PC-9 (cell line): ENCODE measurements at regions not wholly inside any gene's neighbourhood (a gene's known extent, or its start where the extent isn't known, plus 50 kb on each side); places are given as distances from the start of the nearest gene placed in this dataset.

Source experiments
- BruUV-seq: library from RNA; stranded (reverse); fragments of 400-500 nt; replicated peaks from 2 replicates; lab custom pipeline; 2021; lab: Mats Ljungman, UMichigan
- CTCF ChIA-PET: fragments of 300-600 bp; sonication (Branson Sonifier 250); formaldehyde crosslinking; loops from one replicate; lab custom pipeline; 2022; ENCODE audit warnings: antibody characterized with exemption; lab: Charles Lee
- POLR2A ChIA-PET: fragments of 300-600 bp; sonication (Branson Sonifier 250); formaldehyde crosslinking; loops from one replicate; lab custom pipeline; 2022; ENCODE audit warnings: antibody characterized with exemption; ENCODE audit not compliant: unreplicated experiment; lab: Charles Lee
- DNase-seq, 2 experiments: peaks; one replicate each; pipeline versions ENCODE4 v3.0.0 to v3.0.0-alpha.2; 2015 to 2022; ENCODE audit warnings: mixed read lengths in 1 of 2
- H2AFZ ChIP-seq: fragments of 200-600 bp; sonication (generic); 2 replicates; pipeline ENCODE4 v1.8.1; 2017; ENCODE audit warnings: antibody characterized with exemption
- H3F3A ChIP-seq: fragments of 200-600 bp; sonication (generic); 2 replicates; pipeline ENCODE4 v1.8.1; 2017; ENCODE audit warnings: antibody characterized with exemption, mild to moderate bottlenecking, low read depth; ENCODE audit not compliant: insufficient read depth
- H3K27ac ChIP-seq: fragments of 200-600 bp; sonication (generic); 2 replicates; pipeline ENCODE4 v1.6.1; 2016; ENCODE audit warnings: mixed run types
- H3K27me3 ChIP-seq: fragments of 200-600 bp; sonication (generic); 2 replicates; pipeline ENCODE4 v1.6.1; 2016; ENCODE audit warnings: low read depth, mixed run types; ENCODE audit not compliant: insufficient read depth
- H3K36me3 ChIP-seq: fragments of 200-600 bp; sonication (generic); 2 replicates; pipeline ENCODE4 v1.6.1; 2016; ENCODE audit warnings: low read depth, mixed run types
- H3K4me1 ChIP-seq: fragments of 200-600 bp; sonication (generic); replicated peaks from 2 replicates; pipeline ENCODE4 v1.6.1; 2016; ENCODE audit warnings: mixed run types; ENCODE audit not compliant: insufficient read depth
- H3K4me2 ChIP-seq: fragments of 200-600 bp; sonication (generic); 2 replicates; pipeline ENCODE4 v1.6.1; 2017; ENCODE audit warnings: mixed run types
- H3K4me3 ChIP-seq: fragments of 200-600 bp; sonication (generic); 2 replicates; pipeline ENCODE4 v1.6.1; 2016; ENCODE audit warnings: mixed run types
- H3K79me2 ChIP-seq: fragments of 200-600 bp; sonication (generic); 2 replicates; pipeline ENCODE4 v1.6.1; 2017; ENCODE audit warnings: low read depth, mixed run types
- H3K9me2 ChIP-seq: fragments of 200-600 bp; sonication (generic); 2 replicates; pipeline ENCODE4 v1.8.1; 2017; ENCODE audit warnings: mild to moderate bottlenecking; ENCODE audit not compliant: insufficient read depth
- H3K9me3 ChIP-seq: fragments of 200-600 bp; sonication (generic); 2 replicates; pipeline ENCODE4 v1.8.1; 2016; ENCODE audit warnings: low read depth; ENCODE audit not compliant: insufficient read depth
- H4K20me1 ChIP-seq: fragments of 200-600 bp; sonication (generic); 2 replicates; pipeline ENCODE4 v1.8.1; 2017; ENCODE audit not compliant: insufficient read depth
- EZH2 ChIP-seq: fragments of 200-600 bp; sonication (generic); IDR thresholded peaks from 2 replicates; pipeline ENCODE4 v1.8.0; 2017; ENCODE audit warnings: antibody characterized with exemption, low read depth
- intact Hi-C: fragments of 100-400 bp; cut with micrococcal nuclease; formaldehyde crosslinking; loops from one replicate; pipeline ENCODE4 v1.10.0; 2022; ENCODE audit not compliant: unreplicated experiment
- TF ChIP-seq, protein P1 (sequence below): fragments of 200-600 bp; sonication (generic); conservative IDR thresholded peaks from 2 replicates; pipeline ENCODE4 v1.6.1; 2017; ENCODE audit warnings: mixed run types, antibody characterized with exemption, mild to moderate bottlenecking, moderate library complexity

GRCh38 chrX:84721416-84721815, 219.2 kb upstream of the HDX start:
- Histone ChIP-seq H3K4me2 (no peak overlapping the region), H3K9me2 (no peaks in the 10 kb centered on the region), H3K4me1 (no peaks in the 10 kb centered on the region), H3K4me3 (no peak overlapping the region), H3F3A (no peaks in the 10 kb centered on the region), H3K36me3 (no peaks in the 10 kb centered on the region), H3K9me3 (no peaks in the 10 kb centered on the region), H4K20me1 (no peaks in the 10 kb centered on the region), H3K27me3 (no peaks in the 10 kb centered on the region), H2AFZ (no peak overlapping the region), H3K27ac (no peak overlapping the region), H3K79me2 (no peaks in the 10 kb centered on the region)
- ChIA-PET CTCF (no interaction called here), POLR2A (no interaction called here)
- intact Hi-C loops, result loop anchor here (10.0 kb wide), 1 partner anchor 183 kb away; no protein-coding TSS in a partner anchor
- no peak for TF ChIP-seq EZH2
- TF ChIP-seq, protein P1, sequence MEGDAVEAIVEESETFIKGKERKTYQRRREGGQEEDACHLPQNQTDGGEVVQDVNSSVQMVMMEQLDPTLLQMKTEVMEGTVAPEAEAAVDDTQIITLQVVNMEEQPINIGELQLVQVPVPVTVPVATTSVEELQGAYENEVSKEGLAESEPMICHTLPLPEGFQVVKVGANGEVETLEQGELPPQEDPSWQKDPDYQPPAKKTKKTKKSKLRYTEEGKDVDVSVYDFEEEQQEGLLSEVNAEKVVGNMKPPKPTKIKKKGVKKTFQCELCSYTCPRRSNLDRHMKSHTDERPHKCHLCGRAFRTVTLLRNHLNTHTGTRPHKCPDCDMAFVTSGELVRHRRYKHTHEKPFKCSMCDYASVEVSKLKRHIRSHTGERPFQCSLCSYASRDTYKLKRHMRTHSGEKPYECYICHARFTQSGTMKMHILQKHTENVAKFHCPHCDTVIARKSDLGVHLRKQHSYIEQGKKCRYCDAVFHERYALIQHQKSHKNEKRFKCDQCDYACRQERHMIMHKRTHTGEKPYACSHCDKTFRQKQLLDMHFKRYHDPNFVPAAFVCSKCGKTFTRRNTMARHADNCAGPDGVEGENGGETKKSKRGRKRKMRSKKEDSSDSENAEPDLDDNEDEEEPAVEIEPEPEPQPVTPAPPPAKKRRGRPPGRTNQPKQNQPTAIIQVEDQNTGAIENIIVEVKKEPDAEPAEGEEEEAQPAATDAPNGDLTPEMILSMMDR, result no peak
- no peak for DNase-seq
- BruUV-seq, result no TSS peak

DNA sequence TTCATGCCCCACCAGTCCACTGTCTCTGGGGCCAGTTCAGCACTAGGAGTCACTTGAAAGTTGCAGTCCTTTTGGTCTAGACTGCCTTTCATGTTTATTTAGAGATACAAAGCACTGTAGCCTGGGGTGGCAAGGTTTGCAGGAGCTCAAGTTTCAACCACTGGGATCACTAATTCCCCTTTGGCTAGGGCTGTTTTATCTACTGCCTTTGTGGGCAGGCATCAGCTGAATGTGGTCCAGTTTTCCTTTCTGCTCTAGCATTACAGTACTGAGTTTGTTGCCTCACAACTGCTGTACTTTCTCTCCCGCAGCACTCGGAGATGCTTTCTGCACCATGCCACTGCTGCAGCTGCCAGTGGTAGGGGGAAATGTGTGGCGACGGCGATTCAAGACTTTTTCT, 222.3 kb upstream of the HDX start:
- H3K27me3 ChIP-seq, result no peaks in the 10 kb centered on the region
- H3K27ac ChIP-seq, result no peak overlapping the region
- BruUV-seq, result no TSS peak
- H2AFZ ChIP-seq, result no peak overlapping the region
- no peaks in the 10 kb centered on the region for H3F3A ChIP-seq
- H3K36me3 ChIP-seq, result no peaks in the 10 kb centered on the region
- H3K4me3 ChIP-seq, result no peak overlapping the region
- TF ChIP-seq, protein P1, result no peak
- no peak for TF ChIP-seq EZH2
- no peaks in the 10 kb centered on the region for H3K9me3 ChIP-seq
- H3K79me2 ChIP-seq, result no peaks in the 10 kb centered on the region
- intact Hi-C loops, result loop anchor here (10.0 kb wide), 1 partner anchor 180 kb away; no protein-coding TSS in a partner anchor
- no peaks in the 10 kb centered on the region for H3K4me1 ChIP-seq
- CTCF ChIA-PET, result no interaction called here
- POLR2A ChIA-PET, result no interaction called here
- H4K20me1 ChIP-seq, result no peaks in the 10 kb centered on the region
- DNase-seq, result no peak
- H3K9me2 ChIP-seq, result no peaks in the 10 kb centered on the region
- no peak overlapping the region for H3K4me2 ChIP-seq

DNA sequence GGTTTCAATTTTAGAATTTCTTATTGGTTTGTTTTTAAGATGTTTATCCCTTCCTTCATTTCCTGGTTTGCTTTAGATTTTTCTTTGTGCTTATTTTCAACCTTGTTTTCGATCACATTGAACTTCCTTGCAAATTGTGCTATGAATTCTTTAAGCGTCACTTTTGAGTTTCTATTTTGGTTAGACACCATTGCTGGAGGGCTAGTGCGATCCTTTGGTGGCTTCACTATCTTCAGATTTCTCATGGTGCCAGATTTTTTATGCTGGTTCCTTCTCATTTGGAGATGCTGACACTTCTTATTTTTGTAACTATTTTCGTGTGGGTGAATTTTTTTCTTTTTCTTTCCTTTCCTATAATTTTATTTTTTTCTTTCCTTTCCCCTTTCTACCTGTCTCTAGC, 227.2 kb upstream of the HDX start:
- Histone ChIP-seq H3K4me3 (no peak overlapping the region), H3K79me2 (no peaks in the 10 kb centered on the region), H3K27me3 (no peaks in the 10 kb centered on the region), H3K9me2 (no peaks in the 10 kb centered on the region), H3K9me3 (no peaks in the 10 kb centered on the region), H3K4me1 (no peaks in the 10 kb centered on the region), H3K36me3 (no peaks in the 10 kb centered on the region), H3F3A (no peaks in the 10 kb centered on the region), H4K20me1 (no peaks in the 10 kb centered on the region), H2AFZ (no peak overlapping the region), H3K27ac (no peak overlapping the region), H3K4me2 (no peak overlapping the region)
- TF ChIP-seq, protein P1, result no peak
- TF ChIP-seq EZH2, result no peak
- no peak for DNase-seq
- POLR2A ChIA-PET, result no interaction called here
- CTCF ChIA-PET, result no interaction called here
- BruUV-seq, result no TSS peak
- intact Hi-C loops, result loop anchor here (5.0 to 10.0 kb wide), 2 partner anchors 175 to 323 kb away; no protein-coding TSS in a partner anchor
